ENCODE measurements at regions not wholly inside any gene's neighbourhood (a gene's known extent, or its start where the extent isn't known, plus 50 kb on each side); places are given as distances from the start of the nearest gene placed in this dataset.

DNA sequence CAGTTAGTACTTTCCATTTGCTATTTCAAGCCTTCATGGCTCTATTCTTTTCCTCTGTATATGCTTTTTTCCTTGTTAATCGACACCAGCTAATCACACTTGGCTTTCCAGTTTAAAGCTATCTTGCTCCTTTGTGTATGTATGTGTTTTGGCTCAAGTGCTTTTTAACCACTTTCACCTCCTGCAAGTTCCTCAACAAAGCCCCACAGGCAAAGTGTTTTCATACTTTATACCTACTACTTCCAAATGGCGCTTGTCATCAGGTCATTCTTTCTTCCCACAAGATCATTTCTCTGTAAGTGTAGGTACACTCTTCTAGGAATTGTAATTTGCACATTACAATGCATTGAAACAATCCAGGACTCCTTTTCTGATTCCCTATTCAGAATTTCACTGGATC lies 64.0 kb upstream of the FIGN start:
- no peak for DNase-seq (ENCODE audit: low read depth, low spot score)
- CTCF ChIA-PET = no interaction called here
- POLR2A ChIA-PET = no interaction called here
- TF ChIP-seq, protein P1, sequence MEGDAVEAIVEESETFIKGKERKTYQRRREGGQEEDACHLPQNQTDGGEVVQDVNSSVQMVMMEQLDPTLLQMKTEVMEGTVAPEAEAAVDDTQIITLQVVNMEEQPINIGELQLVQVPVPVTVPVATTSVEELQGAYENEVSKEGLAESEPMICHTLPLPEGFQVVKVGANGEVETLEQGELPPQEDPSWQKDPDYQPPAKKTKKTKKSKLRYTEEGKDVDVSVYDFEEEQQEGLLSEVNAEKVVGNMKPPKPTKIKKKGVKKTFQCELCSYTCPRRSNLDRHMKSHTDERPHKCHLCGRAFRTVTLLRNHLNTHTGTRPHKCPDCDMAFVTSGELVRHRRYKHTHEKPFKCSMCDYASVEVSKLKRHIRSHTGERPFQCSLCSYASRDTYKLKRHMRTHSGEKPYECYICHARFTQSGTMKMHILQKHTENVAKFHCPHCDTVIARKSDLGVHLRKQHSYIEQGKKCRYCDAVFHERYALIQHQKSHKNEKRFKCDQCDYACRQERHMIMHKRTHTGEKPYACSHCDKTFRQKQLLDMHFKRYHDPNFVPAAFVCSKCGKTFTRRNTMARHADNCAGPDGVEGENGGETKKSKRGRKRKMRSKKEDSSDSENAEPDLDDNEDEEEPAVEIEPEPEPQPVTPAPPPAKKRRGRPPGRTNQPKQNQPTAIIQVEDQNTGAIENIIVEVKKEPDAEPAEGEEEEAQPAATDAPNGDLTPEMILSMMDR (IDR thresholded peaks at IDR 0.05; ENCODE audit: insufficient read depth, low read length, missing control alignments) = no peak
- H3K4me3 ChIP-seq (ENCODE audit: low read depth, low read length) = no peak overlapping the region

DNA sequence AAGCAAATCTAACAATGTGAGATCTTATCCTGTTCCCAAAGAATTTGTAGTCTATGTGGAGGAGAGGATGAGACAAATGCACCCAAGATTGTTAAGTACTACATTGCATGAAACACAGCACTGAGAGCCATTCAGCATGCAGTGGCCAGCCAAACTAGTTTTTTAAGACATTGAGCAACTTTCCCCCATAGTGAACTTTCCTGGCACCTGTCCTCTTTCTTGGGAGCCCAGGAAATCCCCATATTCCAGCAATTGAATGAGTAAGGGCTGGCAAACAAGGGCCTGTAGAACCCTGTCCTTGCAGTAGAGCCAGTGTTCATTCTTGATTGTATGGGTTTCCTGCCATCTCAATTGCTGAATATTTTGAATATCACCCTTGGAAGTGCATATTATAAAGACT lies 58.8 kb upstream of the FIGN start:
- TF ChIP-seq, protein P1 (IDR thresholded peaks at IDR 0.05; ENCODE audit: insufficient read depth, low read length, missing control alignments) = no peak
- H3K4me3 ChIP-seq (ENCODE audit: low read depth, low read length) = no peak overlapping the region
- POLR2A ChIA-PET = no interaction called here
- no peak for DNase-seq (ENCODE audit: low read depth, low spot score)
- CTCF ChIA-PET = no interaction called here

Data from AG04449 (cell line).